GM12872 (cell line): ENCODE measurements at regions not wholly inside any gene's neighbourhood (a gene's known extent, or its start where the extent isn't known, plus 50 kb on each side); places are given as distances from the start of the nearest gene placed in this dataset.

Experiments used
- CTCF ChIP-seq: IDR thresholded peaks from 3 replicates; pipeline ENCODE4 v1.5.1; 2011; ENCODE audit warnings: low read depth, mild to moderate bottlenecking, low read length, moderate library complexity; ENCODE audit not compliant: insufficient read depth

GRCh38 chr6:153237670-153238069, 106.6 kb upstream of the RGS17 start:
- no peak for TF ChIP-seq CTCF

- TF ChIP-seq CTCF, result peak; percentile 97
Measured at GRCh38 chr6:153231048-153231646, 100.1 kb upstream of the RGS17 start.

GRCh38 chr6:153218184-153218792, 87.2 kb upstream of the RGS17 start:
- TF ChIP-seq CTCF, result no peak

GRCh38 chr6:153216789-153217188, 85.7 kb upstream of the RGS17 start:
- TF ChIP-seq CTCF, result no peak

- TF ChIP-seq CTCF, result no peak
Measured at GRCh38 chr6:153215242-153215641, 84.2 kb upstream of the RGS17 start.

GRCh38 chr6:153214436-153214835, 83.4 kb upstream of the RGS17 start:
- TF ChIP-seq CTCF, result no peak

- no peak for TF ChIP-seq CTCF
Measured at GRCh38 chr6:153210083-153210482, 79.0 kb upstream of the RGS17 start.

GRCh38 chr6:153208706-153209105, 77.6 kb upstream of the RGS17 start:
- TF ChIP-seq CTCF, result no peak
